ENCODE measurements at regions not wholly inside any gene's neighbourhood (a gene's known extent, or its start where the extent isn't known, plus 50 kb on each side); places are given as distances from the start of the nearest gene placed in this dataset.

DNA sequence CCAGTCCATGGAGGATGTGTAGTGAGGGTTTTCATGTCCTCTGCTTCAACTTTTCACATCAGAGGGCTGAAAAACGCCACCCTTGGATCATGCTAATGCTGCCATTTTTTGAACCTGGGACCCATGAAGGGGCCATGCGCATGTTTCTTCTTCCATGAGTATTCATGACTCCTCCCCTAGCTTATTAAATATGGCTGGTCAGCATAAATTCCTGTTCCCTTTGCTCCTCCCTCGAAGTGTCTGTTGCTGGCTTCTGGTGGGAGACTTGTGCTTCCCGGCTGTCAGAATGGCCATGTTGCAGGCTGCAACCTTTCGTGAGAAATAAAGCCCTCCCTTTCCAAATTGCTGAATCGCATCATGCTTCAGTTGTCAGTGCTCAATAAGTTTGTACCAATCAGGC is 711.2 kb upstream of the KIRREL3 start:
- TF ChIP-seq, protein P1, sequence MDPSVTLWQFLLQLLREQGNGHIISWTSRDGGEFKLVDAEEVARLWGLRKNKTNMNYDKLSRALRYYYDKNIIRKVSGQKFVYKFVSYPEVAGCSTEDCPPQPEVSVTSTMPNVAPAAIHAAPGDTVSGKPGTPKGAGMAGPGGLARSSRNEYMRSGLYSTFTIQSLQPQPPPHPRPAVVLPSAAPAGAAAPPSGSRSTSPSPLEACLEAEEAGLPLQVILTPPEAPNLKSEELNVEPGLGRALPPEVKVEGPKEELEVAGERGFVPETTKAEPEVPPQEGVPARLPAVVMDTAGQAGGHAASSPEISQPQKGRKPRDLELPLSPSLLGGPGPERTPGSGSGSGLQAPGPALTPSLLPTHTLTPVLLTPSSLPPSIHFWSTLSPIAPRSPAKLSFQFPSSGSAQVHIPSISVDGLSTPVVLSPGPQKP (IDR thresholded peaks at IDR 0.05; ENCODE audit: borderline replicate concordance, low read depth, low read length): no peak
- TF ChIP-seq, protein P2, sequence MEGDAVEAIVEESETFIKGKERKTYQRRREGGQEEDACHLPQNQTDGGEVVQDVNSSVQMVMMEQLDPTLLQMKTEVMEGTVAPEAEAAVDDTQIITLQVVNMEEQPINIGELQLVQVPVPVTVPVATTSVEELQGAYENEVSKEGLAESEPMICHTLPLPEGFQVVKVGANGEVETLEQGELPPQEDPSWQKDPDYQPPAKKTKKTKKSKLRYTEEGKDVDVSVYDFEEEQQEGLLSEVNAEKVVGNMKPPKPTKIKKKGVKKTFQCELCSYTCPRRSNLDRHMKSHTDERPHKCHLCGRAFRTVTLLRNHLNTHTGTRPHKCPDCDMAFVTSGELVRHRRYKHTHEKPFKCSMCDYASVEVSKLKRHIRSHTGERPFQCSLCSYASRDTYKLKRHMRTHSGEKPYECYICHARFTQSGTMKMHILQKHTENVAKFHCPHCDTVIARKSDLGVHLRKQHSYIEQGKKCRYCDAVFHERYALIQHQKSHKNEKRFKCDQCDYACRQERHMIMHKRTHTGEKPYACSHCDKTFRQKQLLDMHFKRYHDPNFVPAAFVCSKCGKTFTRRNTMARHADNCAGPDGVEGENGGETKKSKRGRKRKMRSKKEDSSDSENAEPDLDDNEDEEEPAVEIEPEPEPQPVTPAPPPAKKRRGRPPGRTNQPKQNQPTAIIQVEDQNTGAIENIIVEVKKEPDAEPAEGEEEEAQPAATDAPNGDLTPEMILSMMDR (conservative IDR thresholded peaks at IDR 0.05; ENCODE audit: low read depth, low read length): no peak
- TF ChIP-seq POLR2A (IDR thresholded peaks at IDR 0.05; ENCODE audit: low read depth, low read length): no peak
